BE2C (cell line): ENCODE measurements at regions not wholly inside any gene's neighbourhood (a gene's known extent, or its start where the extent isn't known, plus 50 kb on each side); places are given as distances from the start of the nearest gene placed in this dataset.

Experiments used
- DNase-seq: peaks from one replicate; pipeline ENCODE4 v3.0.0-alpha.2; 2020
- H3K27me3 ChIP-seq: fragments of 250-450 bp; sonication (Bioruptor Pico); 2 replicates; pipeline ENCODE4 v1.5.1; 2020; ENCODE audit warnings: mild to moderate bottlenecking
- H3K36me3 ChIP-seq: fragments of 250-450 bp; sonication (Bioruptor Pico); 2 replicates; pipeline ENCODE4 v1.5.1; 2020; ENCODE audit warnings: mild to moderate bottlenecking
- H3K4me1 ChIP-seq: fragments of 250-450 bp; sonication (Bioruptor Pico); 2 replicates; pipeline ENCODE4 v1.5.1; 2020
- H3K4me3 ChIP-seq: 2 replicates; pipeline ENCODE4 v1.5.1; 2011; ENCODE audit warnings: low read depth, low read length
- H3K9me3 ChIP-seq: fragments of 250-450 bp; sonication (Bioruptor Pico); 2 replicates; pipeline ENCODE4 v1.5.1; 2020
- TF ChIP-seq, protein P1 (sequence below): IDR thresholded peaks from 2 replicates; pipeline ENCODE4 v1.5.1; 2012; ENCODE audit warnings: mild to moderate bottlenecking, low read depth, low read length

DNA sequence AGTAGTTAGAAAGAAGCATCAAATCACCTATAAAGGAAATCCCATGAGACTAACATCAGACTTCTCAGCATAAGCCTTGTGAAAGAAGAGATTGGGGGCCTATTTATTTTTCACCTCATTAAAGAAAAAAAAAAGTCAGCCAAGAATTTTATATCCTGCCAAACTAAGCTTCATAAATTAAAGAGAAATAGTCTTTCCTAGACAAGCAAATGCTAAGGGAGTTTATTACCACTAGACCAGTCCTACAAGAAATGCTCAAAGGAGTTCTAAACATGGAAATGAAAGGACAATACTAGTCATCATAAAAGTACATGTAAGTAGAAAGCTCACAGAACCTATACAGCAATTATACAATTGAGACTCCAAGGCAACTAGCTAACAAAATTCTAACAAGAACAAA lies 96.5 kb upstream of the OLIG3 start:
- Histone ChIP-seq H3K4me3 (no peak overlapping the region), H3K9me3 (no peaks in the 10 kb centered on the region), H3K36me3 (no peaks in the 10 kb centered on the region), H3K27me3 (peaks cover 11% of the 10 kb centered on the region), H3K4me1 (no peaks in the 10 kb centered on the region)
- no peak for DNase-seq
- TF ChIP-seq, protein P1, sequence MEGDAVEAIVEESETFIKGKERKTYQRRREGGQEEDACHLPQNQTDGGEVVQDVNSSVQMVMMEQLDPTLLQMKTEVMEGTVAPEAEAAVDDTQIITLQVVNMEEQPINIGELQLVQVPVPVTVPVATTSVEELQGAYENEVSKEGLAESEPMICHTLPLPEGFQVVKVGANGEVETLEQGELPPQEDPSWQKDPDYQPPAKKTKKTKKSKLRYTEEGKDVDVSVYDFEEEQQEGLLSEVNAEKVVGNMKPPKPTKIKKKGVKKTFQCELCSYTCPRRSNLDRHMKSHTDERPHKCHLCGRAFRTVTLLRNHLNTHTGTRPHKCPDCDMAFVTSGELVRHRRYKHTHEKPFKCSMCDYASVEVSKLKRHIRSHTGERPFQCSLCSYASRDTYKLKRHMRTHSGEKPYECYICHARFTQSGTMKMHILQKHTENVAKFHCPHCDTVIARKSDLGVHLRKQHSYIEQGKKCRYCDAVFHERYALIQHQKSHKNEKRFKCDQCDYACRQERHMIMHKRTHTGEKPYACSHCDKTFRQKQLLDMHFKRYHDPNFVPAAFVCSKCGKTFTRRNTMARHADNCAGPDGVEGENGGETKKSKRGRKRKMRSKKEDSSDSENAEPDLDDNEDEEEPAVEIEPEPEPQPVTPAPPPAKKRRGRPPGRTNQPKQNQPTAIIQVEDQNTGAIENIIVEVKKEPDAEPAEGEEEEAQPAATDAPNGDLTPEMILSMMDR = no peak

DNA sequence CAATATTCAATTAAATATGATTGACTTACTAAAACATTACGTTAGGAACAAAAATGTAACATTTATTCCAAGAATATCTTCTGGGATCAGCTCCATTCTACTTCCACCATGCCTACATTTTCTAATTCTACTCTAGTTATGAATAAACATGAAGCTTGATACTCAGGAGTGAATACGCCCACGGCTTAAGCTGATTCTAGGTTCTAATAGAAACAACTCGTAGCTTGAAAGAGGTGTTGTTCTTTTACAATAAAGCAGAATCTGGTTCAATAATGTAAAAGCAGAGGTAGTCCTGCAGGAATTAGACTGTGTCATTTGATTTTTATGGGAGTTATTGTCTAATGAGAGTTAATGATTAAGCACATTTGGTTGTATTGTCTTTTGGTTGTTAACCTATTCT lies 107.3 kb upstream of the OLIG3 start:
- H3K36me3 ChIP-seq = no peaks in the 10 kb centered on the region
- TF ChIP-seq, protein P1 = no peak
- H3K4me1 ChIP-seq = no peaks in the 10 kb centered on the region
- no peaks in the 10 kb centered on the region for H3K9me3 ChIP-seq
- no peak for DNase-seq
- H3K27me3 ChIP-seq = peaks cover 34% of the 10 kb centered on the region
- no peak overlapping the region for H3K4me3 ChIP-seq

DNA sequence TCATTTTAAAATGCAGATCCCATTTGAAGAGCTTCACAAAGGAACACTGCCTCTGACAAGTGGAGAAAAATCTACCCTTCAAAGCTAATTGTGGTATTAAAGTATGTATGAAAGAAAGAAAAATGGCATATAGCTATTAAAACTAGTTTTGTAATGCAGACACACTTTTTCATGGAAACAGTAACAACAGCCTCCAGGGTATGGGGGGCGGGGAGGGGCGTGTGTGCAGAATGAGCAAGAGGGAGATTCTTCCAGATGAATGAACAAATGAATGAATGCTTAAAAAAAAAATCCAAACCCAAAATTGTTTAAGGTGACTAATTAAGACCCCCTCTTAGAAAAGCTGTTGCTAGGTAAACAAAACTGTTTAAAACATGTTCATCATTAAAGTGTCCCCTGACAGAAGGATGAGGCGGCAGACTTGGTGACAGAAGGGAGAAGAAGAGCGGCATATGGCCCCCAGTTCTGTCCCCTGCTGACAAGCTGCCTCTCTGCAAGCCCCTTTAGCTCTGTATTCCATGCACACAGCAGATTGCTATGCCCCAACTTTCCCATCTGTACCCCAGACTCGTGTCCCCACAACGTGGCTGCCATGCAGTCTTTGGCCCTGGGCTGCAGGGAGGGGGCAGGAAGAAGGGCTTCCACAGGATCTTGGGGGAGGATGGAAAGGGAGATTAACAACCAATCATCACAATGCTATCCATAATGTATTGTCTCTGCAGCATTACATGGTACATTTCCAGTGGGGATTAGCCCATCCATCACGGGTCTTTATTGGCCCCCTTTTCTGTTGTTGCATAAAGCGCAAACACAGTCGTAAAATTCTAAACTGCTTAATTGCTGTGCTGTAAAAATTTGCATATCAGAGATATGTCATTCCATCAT lies 108.4 kb upstream of the OLIG3 start:
- Histone ChIP-seq H3K27me3 (peaks cover 37% of the 10 kb centered on the region), H3K4me1 (no peaks in the 10 kb centered on the region), H3K36me3 (no peaks in the 10 kb centered on the region), H3K4me3 (no peak overlapping the region), H3K9me3 (no peaks in the 10 kb centered on the region)
- TF ChIP-seq, protein P1 = no peak
- no peak for DNase-seq

DNA sequence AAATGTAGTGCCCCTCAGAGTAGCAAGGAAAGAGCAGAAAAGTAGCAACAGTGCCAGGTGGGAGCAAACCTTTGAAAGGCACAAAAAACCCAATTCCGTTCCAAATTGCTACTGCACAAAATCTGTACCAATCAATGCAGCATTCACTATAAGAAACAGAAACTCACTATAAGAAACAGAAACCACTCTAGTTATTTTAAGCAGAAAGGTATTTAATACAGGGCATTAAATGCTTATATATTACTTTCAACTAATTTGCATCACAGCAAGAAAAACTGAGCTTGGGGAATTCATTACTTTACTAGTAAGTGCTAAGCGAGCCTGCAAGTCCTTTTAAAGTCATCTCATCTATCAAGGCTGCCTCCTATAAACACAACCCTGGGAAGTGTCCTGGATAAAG lies 116.5 kb upstream of the OLIG3 start:
- Histone ChIP-seq H3K4me3 (no peak overlapping the region), H3K27me3 (peaks cover 11% of the 10 kb centered on the region), H3K4me1 (no peaks in the 10 kb centered on the region), H3K9me3 (no peaks in the 10 kb centered on the region), H3K36me3 (no peaks in the 10 kb centered on the region)
- TF ChIP-seq, protein P1 = no peak
- no peak for DNase-seq

DNA sequence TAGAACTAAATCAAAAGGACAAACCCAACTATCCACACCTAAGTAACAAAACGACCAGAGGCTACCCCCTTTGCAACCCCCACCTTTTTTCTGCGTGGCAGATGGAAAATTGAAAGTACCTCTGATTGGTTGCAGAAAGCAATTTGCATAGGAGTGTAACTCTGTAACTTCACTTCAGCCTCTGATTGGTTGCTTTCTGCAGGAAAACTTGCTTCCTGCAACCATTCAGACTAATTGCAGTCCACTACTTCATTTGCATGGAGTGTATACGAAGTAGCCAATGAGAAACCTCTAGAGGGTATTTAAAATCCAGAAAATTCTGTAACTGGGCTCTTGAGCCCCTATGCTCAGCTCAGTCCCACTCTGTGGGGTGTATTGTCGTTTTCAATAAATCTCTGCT lies 129.1 kb upstream of the OLIG3 start:
- Histone ChIP-seq H3K36me3 (no peaks in the 10 kb centered on the region), H3K4me3 (peak overlapping the region; percentile 45), H3K9me3 (no peaks in the 10 kb centered on the region), H3K27me3 (peaks cover 8% of the 10 kb centered on the region), H3K4me1 (no peaks in the 10 kb centered on the region; the same call in none of the 2 replicates)
- DNase-seq = no peak
- TF ChIP-seq, protein P1 = no peak

DNA sequence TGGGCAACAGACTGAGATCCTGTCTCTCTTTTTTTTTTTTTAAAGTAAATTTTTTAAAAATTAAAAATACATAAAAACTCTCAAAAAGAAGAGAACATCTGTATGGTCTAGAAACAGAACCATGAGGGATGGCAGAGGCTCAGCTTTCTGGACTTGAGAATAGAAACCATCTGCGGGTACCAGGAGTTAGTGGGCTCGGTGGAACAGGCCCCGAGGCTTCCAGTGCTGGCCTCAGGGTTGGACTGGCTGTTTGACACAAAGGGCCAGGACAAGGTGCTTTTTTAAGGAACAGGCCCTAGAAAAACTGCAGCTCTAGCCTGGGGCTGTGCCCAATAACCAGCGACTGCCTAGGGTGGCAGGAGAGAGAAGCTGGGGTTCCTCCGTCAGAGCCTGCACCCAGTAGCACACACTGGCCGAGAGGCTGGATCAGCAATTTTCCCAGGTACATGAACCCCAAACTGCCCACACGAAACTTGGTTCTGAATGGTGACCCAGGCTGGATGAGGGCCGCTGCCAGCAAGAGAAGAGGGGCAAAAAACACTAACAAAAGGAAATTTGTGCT lies 131.0 kb upstream of the OLIG3 start:
- DNase-seq = no peak
- no peaks in the 10 kb centered on the region for H3K27me3 ChIP-seq
- H3K4me1 ChIP-seq = no peaks in the 10 kb centered on the region; the same call in none of the 2 replicates
- H3K36me3 ChIP-seq = no peaks in the 10 kb centered on the region
- no peak overlapping the region for H3K4me3 ChIP-seq
- H3K9me3 ChIP-seq = no peaks in the 10 kb centered on the region
- TF ChIP-seq, protein P1 = no peak
